Nephron progenitor cell (in vitro differentiated cells): ENCODE measurements at regions not wholly inside any gene's neighbourhood (a gene's known extent, or its start where the extent isn't known, plus 50 kb on each side); places are given as distances from the start of the nearest gene placed in this dataset.
"Not testable (repeated sequence)": the region's sequence is repeated elsewhere in the genome, so short reads cannot be mapped to it uniquely, and the experiment has no call there.

Source experiments
- DNase-seq: peaks from one replicate; pipeline ENCODE4 v3.0.0; 2021
- H3K27ac Mint-ChIP-seq: 2 replicates; pipeline ENCODE4 v1.8.0; 2021; ENCODE audit warnings: mild to moderate bottlenecking, moderate library complexity, mixed read lengths
- H3K27me3 Mint-ChIP-seq: 2 replicates; pipeline ENCODE4 v1.8.0; 2021; ENCODE audit warnings: mild to moderate bottlenecking, low read depth, mixed read lengths; ENCODE audit not compliant: poor library complexity
- H3K36me3 Mint-ChIP-seq: 2 replicates; pipeline ENCODE4 v1.8.0; 2021; ENCODE audit warnings: low read depth, mixed read lengths
- H3K4me1 Mint-ChIP-seq: 2 replicates; pipeline ENCODE4 v1.8.0; 2021; ENCODE audit warnings: mixed read lengths
- H3K4me3 Mint-ChIP-seq: 2 replicates; pipeline ENCODE4 v1.8.0; 2021; ENCODE audit warnings: mild to moderate bottlenecking, moderate library complexity, mixed read lengths
- H3K9me3 Mint-ChIP-seq: 2 replicates; pipeline ENCODE4 v1.8.0; 2021; ENCODE audit warnings: mild to moderate bottlenecking, moderate library complexity, mixed read lengths
- TF ChIP-seq, protein P1 (sequence below): fragments of 200-600 bp; sonication (generic); IDR thresholded peaks from 2 replicates; pipeline ENCODE4 v1.5.0; 2021; ENCODE audit warnings: antibody characterized with exemption

DNA sequence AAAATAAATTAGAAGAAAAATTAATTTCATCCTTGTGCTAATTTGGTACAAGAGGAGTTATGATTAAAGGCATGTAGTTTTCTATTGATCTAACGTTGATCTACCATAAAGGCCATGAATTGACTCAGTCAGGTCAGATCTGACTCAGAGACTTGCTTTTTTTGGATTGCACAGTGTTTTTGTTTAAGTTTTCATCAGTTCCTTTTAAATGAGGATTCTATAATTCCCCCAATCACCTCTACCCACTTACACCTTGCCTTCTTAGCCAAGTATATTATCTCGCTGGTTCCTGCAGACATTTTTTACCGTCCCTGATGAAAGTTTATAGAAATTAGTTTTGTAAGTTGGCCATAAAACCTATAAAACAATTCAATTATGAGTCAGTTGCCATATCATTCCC is 132.4 kb upstream of the PALS2 start:
- Mint-ChIP-seq H3K36me3 (no peaks in the 10 kb centered on the region), H3K9me3 (no peaks in the 10 kb centered on the region), H3K27me3 (no peaks in the 10 kb centered on the region), H3K4me3 (no peak overlapping the region), H3K27ac (no peak overlapping the region), H3K4me1 (no peaks in the 10 kb centered on the region)
- DNase-seq, result no peak
- TF ChIP-seq, protein P1, sequence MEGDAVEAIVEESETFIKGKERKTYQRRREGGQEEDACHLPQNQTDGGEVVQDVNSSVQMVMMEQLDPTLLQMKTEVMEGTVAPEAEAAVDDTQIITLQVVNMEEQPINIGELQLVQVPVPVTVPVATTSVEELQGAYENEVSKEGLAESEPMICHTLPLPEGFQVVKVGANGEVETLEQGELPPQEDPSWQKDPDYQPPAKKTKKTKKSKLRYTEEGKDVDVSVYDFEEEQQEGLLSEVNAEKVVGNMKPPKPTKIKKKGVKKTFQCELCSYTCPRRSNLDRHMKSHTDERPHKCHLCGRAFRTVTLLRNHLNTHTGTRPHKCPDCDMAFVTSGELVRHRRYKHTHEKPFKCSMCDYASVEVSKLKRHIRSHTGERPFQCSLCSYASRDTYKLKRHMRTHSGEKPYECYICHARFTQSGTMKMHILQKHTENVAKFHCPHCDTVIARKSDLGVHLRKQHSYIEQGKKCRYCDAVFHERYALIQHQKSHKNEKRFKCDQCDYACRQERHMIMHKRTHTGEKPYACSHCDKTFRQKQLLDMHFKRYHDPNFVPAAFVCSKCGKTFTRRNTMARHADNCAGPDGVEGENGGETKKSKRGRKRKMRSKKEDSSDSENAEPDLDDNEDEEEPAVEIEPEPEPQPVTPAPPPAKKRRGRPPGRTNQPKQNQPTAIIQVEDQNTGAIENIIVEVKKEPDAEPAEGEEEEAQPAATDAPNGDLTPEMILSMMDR, result no peak

DNA sequence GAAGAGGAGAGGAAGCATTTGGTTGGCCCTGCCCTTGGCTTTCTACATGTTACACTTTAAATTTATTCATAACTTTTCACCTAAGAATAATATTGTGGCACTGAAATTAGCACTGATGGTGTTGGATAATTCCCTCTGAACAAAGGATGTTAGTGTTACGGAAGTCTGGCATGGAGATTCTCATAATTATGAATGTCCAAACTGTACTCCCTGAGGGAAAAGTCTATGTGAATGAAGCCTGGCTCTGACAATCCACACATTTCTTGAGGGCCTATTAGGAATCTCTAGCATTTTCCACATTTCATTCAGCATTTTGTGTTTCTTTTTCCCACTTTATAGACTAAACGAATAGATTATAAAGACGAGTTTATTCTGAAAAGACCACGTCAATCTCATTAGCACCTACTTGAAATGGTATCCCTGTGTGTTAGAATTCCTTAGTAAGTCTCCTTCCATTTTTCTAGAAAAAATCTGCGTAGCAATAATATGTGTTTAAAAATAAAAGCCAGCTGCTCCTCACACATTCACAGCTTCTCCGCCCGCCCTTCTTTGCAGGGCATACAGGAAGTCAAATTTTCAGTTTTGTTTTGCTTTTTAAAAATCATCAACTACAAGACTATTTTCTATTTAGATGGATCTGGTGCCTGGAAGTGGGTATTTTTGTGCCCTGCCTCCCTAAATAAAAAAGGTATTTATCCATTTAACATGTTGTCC is 131.8 kb upstream of the PALS2 start:
- TF ChIP-seq, protein P1, result no peak
- Mint-ChIP-seq H3K27me3 (no peaks in the 10 kb centered on the region), H3K4me1 (no peaks in the 10 kb centered on the region), H3K27ac (no peak overlapping the region), H3K36me3 (no peaks in the 10 kb centered on the region), H3K9me3 (no peaks in the 10 kb centered on the region), H3K4me3 (no peak overlapping the region)
- DNase-seq, result no peak

DNA sequence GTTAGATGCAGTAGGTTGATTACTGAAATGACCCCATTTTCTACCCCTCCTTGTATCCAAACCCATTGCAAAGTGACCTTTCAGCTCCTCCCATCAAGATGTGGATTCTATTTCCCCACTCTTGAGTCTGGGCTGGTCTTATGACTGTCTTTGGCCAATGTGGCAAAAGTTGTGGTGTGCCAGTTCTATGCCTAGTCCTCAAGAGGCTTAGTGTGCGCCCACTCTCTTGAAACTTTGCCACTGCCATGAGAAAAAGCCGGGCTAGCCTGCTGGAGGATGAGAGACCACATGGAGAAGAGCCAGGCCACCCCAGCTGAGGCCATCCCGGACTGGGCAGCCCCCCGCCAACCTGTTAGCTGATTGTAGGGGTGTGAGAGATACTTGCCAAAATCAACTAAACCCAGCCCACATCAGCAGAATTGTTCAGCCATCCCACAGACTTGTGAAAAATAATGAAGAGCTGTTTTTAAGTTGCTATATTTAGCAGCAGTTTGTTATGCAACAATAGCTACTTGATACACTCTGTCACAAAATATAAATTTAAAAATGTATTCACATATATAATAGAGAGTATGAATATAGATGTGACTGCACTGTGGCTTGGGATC is 131.0 kb upstream of the PALS2 start:
- TF ChIP-seq, protein P1, result no peak
- H3K4me3 Mint-ChIP-seq, result no peak overlapping the region
- DNase-seq, result no peak
- H3K36me3 Mint-ChIP-seq, result no peaks in the 10 kb centered on the region
- no peaks in the 10 kb centered on the region for H3K9me3 Mint-ChIP-seq
- peaks cover 5% of the 10 kb centered on the region for H3K4me1 Mint-ChIP-seq
- no peak overlapping the region for H3K27ac Mint-ChIP-seq
- H3K27me3 Mint-ChIP-seq, result no peaks in the 10 kb centered on the region

DNA sequence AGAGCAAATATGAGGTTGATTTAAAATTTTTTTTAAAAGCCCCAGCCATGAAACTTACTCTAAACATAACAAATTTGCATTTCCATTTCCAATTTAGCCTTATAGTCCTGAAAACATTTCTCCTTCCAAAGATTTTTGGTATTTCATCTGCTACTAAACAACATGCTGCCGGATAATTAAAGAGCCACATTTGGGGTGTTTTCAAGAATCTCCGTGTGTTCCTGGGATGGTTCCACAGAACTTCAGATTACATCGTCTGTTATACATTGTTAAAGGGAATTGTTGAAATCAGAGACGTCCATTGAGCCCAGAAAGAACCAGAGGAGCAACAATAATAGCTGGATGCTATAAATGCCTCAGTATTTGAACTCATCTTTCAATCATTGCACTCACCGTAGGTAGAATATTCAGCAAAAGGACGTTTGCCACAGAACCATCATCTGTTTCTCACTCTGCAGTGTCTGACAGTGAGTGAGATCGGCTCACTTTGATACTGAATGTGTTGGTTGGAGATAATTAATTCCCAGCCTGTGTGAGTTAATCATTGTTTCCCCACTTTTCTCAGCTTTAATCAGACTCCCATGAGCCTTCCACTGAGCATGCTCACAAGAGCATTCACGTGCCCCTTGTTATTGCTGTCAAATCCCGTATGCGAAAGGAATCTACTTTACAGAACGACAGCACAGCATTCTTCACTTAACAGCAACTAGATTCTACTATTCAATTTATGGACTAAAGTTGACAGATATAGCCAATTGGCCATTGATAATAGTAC is 128.4 kb upstream of the PALS2 start:
- H3K9me3 Mint-ChIP-seq, result no peaks in the 10 kb centered on the region
- H3K27ac Mint-ChIP-seq, result no peak overlapping the region
- TF ChIP-seq, protein P1, result no peak
- H3K36me3 Mint-ChIP-seq, result no peaks in the 10 kb centered on the region
- H3K4me1 Mint-ChIP-seq, result peaks cover 15% of the 10 kb centered on the region
- no peak overlapping the region for H3K4me3 Mint-ChIP-seq
- no peak for DNase-seq
- no peaks in the 10 kb centered on the region for H3K27me3 Mint-ChIP-seq

DNA sequence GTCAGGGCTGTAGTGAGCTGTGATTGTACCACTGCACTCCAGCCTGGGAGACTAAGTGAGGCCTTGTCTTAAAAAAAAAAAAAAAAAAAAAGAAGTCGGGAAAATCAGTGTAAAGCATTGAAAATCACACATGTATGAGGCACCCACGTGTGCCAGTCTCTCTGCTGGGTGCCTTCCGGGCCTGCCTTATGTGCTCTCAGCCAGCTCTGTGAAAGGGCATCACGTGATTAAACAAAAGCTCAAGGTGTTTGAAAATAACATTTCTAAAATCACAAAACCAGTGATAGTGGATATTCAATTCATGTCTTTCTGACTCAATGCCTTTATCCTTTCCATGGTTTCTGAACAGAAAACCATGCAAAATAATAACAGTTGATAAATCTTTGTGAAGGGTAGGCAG is 125.2 kb upstream of the PALS2 start:
- no peak overlapping the region for H3K4me3 Mint-ChIP-seq
- no peaks in the 10 kb centered on the region for H3K36me3 Mint-ChIP-seq
- peaks cover 15% of the 10 kb centered on the region for H3K4me1 Mint-ChIP-seq
- TF ChIP-seq, protein P1, result no peak
- H3K27ac Mint-ChIP-seq, result no peak overlapping the region
- DNase-seq, result no peak
- no peaks in the 10 kb centered on the region for H3K9me3 Mint-ChIP-seq
- H3K27me3 Mint-ChIP-seq, result no peaks in the 10 kb centered on the region

DNA sequence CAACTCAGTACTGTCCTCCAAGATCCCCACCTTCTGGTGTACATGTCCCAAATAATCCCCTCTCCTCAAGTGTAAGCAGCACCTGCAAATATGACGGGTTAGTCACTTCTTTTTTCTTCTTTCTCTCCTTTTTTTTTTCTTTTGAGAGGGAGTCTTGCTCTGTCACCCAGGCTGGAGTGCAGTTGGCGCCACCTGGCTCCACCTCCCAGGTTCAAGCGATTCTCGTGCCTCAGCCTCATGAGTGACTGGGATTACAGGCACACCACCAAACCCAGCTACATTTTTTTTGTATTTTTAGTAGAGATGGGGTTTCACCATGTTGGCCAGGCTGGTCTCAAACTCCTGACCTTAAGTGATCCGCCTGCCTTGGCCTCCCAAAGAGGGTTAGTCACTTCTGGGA is 123.8 kb upstream of the PALS2 start:
- not testable (repeated sequence) for H3K4me3 Mint-ChIP-seq, H3K27ac Mint-ChIP-seq, H3K27me3 Mint-ChIP-seq, H3K9me3 Mint-ChIP-seq, H3K36me3 Mint-ChIP-seq, DNase-seq
- H3K4me1 Mint-ChIP-seq, result peaks cover 15% of the 10 kb centered on the region
